Stimulated activated CD8-positive, alpha-beta memory T cell treated with anti-CD3 and anti-CD28 coated beads, Interleukin-12 subunit alpha, Interleukin-12 subunit beta, amount 100 ng/mL, for 24 hours (primary cell): ENCODE measurements at regions not wholly inside any gene's neighbourhood (a gene's known extent, or its start where the extent isn't known, plus 50 kb on each side); places are given as distances from the start of the nearest gene placed in this dataset.

Experiments used
- DNase-seq: peaks from one replicate; pipeline ENCODE4 v3.0.0-alpha.2; 2020; ENCODE audit errors: extremely low read depth

DNA sequence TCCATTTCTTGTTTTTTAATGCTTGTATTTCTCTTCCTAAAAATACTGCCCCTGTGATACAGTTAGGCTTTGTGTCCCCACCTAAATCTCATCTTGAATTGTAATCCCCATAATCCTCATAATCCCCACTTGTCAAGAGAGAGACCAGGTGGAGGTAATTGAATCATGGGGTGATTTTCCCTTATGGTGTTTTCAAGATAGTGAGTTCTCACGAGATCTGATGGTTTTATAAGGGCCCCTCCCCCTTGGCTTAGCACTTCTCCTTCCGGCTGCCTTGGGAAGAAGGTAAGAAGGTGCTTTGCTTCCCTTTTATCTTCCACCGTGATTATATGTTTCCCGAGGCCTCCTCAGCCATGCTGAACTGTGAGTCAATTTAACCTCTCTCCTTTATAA lies 227.4 kb downstream of the MAN2A1 start:
- no peak for DNase-seq

DNA sequence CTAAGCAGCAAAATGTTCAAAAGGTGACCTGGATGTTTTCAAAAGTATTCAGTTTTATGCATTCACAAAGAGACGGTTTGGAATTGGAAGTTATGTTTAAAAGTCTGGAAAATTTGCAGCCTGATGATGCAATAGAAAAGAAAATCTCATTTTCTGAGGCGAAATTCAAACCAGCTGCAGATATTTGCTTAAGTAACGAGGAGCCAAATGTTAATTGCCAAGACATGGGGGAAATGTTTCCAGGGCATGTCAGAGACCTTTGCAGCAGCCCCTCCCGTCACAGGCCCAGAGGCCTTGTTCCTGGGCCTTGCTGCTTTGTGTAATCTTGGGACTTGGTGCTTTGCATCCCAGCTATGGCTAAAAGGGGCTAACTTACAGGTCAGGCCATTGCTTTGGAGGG lies 228.2 kb downstream of the MAN2A1 start:
- no peak for DNase-seq

DNA sequence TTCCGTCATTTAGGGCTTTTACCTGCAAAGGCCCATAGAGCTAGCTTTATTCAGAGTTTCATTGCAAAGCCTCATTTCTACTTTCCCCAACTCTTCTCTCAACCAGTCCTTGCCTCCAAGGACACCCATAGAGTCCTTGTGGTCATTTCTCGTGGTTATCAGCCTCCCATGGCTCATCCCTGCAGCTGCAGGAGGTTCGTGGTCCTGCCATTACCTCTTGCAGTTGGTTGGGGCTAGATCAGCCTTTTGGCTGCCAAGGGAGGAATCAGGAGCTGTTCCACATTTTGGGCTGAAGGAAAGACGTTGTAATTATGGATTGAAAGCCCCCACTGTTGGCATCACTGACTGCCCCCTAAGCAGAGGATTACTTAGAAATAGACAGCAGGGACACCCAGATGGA lies 231.0 kb downstream of the MAN2A1 start:
- no peak for DNase-seq

DNA sequence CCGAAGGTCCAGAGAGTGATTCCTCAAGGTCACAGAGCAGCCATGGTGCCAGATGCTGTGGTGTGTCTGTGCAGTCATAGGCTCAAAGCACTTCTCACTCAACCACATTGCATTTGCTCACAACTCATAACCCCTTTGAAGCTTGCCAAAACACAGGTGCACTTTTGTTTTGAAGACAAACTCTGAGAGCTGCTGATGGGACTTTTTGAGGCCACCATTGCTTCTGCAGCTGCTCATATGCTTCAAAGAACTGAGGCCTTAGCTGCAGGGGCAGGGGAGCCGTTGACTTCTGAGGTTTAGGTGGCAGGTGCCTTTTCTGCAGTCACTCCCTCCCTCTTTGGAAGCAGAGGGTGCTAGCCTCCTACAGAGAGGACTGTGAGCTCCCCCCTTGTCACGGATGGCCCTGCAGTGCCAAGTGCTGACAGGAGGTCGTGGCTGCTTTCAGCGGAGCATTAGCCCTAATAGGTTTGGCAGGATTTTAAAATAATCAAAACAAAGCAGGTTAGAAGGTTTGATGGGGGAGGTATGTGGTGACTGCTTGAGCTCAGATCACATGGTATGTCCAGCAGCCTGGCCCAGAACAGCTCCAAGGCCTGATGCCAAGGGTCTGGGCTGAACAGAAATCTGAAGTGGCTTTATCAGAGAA lies 232.1 kb downstream of the MAN2A1 start:
- DNase-seq, result no peak

DNA sequence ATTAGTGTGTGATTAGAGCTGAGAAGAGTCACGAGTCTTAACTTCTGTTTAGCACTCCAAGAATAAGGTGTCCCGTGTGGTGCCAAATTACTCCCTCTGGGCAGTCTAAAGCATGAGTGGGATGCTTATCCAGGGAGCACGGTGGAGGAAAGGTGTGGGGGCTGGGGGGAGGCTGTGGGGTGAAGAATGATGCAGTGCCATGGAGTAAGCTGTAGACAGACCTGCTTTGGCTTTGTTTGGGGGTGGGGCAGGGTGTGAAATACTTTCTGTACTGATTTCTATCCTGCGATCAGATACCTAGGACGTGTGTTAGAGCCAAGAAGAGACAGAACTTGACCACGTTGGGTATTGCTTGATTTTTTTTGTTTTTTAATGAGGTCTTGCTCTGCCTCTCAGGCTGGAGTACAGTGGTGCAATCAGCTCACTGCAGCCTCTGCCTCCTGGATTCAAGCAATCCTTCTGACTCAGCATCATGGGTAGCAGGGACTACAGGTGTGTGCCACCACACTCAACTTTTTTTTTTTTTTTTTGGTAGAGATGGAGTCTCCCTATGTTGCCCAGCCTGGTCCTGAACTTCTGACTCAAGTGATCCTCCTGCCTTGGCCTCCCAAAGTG lies 232.8 kb downstream of the MAN2A1 start:
- DNase-seq, result no peak

DNA sequence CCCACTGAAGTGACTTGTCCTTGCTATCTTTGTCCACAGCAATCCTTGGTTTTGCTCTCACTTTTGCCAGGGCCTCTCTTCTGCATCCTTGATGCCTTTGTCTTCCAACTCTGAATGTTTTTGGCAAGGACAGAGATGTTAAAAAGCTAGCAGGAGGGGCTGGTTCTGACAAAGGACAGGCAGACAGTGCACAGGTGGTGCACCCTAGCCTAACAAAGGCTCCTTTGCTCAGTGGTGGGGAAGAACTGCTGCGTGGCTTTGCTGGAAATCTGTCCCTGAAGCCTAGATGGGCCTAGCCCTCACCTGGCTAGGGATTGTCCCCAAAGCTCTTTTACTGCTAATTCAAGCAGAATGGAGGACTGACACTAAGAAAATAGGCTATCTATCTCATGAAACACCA lies 233.5 kb downstream of the MAN2A1 start:
- DNase-seq, result no peak

DNA sequence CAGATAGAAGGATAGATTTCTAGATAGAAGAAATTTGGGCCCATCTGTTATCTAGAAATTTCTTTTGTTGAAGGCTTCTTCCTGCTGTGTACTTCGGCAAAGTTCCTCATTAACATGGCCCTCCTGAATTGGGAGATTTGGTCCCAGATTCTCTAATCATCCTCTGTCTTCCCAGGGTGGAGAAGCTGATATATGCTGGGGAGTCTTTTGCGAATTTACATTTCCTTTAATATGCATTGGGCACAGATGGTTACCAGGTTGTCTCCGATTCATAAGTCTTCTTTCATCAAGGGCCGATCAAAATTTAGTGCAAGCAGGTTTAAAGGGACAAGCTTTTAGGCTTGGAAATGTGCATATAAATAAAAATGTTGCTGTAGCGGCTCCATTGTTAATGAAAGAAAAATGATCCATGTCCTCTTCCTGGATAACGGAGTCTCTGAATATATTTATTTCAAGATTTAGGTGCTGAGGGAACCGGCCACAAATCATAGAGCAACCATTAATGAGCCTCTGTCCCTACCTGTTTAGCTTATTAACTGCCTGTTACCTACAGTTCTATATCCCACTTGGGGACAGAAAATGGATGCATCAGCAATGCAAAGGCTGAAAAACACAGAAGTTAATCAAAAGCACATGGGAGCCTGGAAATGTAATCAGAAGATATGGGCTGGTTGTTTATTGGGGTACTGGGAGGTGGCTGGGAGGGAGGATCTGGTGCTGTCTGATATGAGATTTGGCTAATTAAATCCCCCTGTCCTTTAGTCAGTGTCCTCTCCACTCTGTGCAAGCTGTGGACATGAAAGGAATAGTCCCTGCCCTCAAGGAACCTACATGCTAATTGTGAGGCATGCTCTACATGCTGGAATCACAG lies 234.7 kb downstream of the MAN2A1 start:
- DNase-seq, result no peak

DNA sequence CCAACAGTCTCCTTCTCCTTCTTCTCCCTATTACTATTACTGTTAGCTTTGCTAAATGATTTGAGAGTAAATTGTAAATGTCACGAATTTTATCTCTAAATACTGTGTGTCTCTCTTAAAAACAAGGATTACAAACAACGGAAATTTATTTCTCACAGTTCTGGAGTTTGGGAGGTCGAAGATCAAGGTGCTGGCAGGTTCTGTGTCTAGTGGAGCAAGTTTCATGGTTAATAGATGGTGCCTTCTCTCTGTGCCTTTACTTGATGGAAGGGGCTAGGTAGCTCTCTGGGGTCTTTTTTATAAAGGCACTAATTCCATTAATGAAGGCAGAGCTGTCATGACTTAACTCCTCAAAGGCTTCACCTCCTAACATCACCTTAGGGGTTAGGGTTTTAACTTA lies 237.9 kb downstream of the MAN2A1 start:
- DNase-seq, result no peak

DNA sequence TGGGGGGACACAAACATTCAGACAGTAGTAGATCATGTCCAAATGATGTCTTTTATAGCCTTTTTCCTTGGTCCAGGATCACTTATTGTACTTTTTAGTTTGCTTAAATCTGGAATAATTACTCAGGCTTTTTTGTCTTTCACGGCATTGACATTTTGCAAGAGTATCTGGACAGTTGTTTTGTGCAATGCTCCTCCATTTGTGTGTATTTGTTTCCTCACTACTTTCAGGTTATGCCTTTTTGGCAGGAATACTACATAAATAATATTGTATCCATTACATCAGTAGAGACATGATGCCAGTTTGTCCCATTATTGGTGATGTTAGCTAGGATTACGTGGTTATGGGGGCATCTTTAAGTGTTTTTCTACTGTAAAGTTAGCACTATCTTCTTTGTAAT lies 238.3 kb downstream of the MAN2A1 start:
- DNase-seq, result no peak

DNA sequence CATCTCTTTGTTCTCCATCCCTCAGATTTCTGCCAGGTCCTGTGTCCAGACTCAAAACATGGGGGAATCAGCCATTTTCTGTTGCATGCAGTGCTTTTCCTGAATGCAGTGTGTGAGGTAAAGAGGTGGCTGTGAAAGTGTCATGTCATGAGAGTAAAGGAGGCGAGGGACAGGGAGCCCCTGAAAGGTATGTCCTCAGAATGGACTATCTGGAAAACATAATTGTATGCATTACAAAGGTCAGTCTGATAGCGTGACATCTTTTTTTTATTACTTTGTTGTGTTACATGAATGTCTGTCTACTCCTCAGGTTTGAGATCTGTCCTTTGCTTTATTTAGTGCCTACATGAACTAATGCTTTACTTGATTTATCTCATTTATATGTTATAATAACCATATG lies 239.1 kb downstream of the MAN2A1 start:
- no peak for DNase-seq

DNA sequence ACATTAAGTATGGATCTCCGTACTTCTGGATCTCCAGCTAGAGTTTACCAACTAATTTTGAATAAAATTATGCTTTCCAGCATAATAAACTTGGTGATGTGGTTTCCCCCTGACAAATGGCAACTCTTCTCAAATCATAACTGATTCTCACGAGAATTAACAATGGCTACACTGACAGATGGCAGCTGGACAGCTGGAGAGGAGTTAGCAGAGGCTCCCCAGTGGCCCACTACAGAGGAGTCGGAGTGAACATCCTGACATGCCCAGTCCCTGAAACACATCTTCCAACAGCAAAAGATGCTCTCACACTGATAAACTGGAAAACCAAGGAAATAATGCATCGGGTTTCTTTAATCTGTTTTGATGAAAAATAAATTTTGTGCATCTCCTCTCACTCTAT lies 239.6 kb downstream of the MAN2A1 start:
- no peak for DNase-seq

DNA sequence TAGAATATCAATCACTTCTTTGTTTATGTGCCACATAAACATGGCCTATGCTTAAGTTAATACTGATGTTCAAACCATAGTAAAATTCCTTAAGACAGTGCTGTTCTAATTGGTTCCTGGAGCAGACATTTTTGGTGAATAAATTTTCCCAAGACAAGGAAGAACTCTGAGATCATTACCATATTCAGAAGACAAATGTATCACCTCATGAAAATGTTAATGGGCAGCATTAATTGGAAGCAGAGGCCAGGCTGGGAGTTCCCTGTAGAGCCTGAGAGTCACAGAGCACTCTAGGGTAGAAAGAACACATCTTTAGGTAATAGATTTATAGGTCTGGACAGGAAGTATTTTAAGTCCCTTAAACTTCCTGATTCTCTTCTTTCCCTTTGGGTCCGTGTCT lies 240.2 kb downstream of the MAN2A1 start:
- DNase-seq, result no peak

DNA sequence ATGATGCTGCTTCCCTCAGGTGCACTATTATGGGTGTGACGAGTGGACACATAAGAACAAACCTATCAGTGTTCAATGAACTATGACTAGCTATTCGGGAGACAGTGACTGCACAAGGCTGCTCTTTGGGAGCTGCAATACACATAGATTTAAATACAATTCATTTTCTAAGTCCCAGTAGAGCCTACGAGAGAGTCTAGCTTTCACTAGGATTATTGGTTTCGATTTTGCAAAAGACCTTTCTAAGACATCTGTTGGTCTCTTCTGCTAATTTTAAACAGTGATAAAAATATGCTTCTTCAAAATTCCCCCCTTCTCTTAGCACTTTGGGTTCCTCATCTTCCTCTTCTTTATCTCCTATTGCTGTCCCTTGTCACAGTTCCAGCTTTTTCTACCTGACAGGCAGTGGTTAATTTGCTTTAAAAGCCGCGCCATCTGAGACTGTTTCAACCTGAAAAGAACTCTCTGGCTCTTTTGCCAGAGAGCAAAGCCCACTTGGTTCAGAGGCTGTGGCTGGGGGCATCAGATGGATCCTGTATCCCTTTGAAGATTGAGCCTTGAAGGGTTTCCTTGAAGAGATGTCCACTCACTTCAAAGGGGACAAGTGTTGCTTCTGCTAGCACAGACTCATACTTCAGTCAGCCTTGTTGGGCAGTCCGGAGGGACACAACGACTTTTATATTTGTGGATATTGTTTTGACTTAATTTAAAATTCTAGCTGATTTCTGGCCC lies 241.5 kb downstream of the MAN2A1 start:
- no peak for DNase-seq

DNA sequence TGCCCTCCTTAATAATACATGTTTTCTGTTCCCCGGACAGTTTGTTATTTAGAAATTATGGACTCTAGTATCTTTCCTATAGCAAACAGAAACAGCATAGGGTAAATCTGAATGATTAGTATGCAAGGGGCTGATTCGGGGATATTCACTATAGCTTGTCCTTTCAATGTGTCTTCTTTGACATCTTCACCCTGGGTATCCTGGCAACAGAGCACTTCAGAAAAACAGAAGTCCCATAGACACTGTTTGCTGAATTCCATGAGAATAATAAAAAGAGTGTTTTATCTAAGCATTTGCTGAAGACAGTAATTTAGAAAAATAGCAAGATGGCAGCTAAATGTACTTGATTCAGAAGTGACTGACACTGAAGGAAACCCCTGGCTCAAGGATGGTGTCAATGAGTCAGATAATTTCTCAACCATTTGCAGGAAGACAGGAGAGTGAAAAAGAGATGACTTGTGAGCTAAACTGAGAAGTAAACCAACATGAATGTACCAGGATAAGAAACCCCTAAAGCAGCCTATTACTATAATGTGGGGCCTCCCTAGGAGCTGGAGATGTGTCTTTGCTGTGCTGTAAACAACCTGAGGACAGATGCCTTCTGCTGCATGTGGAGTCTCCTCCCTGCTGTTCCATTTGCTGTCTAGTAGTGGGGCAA lies 246.2 kb downstream of the MAN2A1 start:
- DNase-seq, result no peak

DNA sequence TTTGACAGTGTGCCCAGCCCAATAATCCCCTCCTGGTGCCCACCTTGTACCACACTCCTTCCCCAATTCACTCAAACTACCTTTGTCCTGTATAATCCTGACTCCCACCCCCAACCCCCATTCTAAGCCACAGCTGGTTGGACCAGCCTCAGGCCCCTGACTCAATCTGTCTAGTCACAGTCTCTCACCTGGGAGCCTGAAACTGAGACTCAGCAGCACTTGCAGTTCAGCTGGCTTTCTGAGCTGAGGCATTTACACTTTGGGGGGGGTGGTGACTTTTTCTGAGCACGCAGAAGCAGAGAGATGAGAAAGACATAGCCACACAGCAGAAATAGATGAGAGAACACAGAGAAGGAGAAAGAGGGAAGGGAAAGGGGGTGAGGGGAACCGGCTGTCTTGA lies 247.3 kb downstream of the MAN2A1 start:
- no peak for DNase-seq

DNA sequence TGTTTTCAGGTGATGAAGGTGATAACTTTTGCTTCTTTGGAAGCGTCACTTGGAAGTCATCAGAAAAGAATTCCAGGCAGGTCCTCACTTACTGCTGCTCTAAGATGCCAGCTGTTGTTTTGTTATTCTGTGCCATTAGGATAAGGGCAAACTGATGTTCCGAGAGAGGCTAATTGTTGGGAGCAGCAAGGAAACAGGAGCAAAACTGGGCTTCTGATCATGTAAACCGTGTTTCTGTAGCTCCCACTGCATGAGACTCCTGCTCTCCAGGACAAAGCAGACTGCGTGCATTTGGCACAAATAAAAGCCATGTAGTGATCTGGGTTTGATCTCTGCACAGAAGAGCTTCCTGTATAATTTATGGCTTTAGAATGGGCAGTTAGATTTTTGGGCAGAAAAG lies 248.2 kb downstream of the MAN2A1 start:
- no peak for DNase-seq

DNA sequence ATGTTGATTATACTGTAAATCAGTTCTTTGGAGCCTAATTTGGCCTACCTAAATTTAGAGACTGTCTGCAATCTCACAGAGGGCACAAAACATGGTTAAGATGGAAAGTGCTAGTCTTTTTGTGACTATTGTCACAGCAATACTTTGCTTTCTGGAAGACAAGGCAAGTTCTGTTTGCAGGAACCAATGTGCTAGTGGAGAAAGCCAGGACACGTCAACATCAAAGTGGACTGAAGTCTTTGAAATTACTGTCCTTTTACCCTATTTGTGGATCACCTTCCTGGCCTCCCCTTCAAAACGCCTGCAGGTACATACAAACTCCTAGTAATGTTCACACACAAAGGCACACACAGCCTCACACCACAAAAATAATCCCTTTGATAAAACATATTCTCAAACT lies 248.7 kb downstream of the MAN2A1 start:
- DNase-seq, result no peak

DNA sequence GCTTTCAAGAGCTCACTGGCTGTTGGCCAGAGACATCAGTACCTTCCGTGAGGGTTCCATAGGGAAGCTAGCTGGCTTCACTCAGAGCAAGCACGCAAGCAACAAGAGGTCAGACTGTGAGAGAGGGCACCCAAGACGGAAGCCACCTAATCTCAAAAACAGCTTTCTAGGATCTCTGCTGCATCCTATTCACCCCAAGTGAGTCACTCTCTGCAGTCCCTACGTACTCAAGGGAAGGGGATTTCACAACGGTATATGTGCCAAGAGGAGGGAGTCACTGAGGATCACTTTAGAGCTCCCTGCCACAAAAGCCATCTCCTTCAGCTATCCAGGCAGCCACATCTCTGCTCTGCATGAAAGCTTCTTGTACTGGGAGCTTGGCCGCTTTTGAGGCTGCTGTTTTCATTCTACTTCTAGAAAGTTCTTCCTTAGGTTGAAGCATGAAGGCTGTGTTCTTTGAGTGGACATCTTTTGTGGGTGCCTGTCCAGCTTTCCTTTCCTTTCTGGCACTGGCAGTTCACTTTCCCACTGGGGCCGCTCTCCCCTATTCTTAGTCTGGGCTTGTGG lies 249.5 kb downstream of the MAN2A1 start:
- DNase-seq, result no peak

DNA sequence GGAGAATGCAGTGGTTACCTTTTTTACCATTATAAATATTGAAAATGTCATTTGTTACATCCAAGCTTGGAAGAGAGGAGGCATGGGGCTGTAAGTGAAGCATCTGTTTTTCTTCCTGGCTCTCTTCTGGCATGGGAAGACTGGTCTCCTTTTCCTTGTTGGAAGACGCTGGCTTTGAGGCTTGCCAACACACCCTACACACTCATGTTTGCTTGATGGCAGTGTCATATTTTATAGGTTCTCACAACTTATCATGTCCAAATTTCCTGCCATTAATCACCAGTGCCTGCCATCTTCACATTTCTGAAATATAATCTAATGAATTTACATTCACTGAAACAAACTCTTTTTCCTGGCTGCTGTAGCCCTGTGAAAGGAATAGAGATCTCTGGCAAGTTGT lies 252.9 kb downstream of the MAN2A1 start:
- no peak for DNase-seq

DNA sequence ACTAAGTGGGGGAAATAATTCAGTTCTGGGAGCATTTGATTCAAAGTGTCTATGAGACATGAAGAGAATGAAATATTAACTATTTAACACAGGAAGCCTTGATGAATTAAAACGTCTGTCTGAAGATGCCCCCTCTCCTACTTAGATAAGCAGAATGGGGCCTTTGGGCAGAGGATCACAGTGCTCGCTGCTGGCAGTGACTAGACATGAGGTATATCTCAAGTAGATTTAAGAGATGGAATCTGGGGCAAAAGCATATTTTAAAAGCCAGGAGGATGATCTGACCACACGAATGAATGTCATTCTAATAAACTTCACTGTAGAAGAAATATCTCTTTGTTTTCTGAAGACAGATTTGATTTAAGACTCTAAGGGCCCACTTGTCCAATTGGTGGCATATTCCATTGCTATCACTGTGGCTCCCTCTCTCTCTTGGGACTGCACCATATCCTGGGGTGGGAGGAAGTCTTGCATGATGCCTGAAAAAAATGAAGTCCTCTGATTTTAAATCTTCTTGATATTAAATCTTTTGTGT lies 254.0 kb downstream of the MAN2A1 start:
- DNase-seq, result no peak

DNA sequence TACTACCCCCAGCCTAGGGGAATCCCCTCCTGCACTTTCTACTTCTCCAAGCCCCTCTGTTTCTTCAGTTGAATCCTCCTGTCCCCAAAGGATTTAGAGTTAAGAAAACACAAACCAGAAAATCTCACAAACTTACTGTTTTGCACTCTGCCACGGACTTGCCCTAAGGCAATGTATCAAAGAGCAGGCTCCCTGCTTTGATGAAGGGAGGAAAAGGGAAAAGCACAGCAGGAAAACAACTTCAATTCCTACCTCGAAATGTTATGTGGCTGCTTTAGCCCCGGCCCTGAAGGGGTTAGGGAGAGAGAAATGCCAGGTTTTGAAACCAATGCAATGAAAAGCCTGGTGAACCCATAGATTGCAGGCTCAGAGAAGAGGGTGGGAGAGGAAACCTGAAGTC lies 254.7 kb downstream of the MAN2A1 start:
- no peak for DNase-seq
